ENCODE measurements at regions not wholly inside any gene's neighbourhood (a gene's known extent, or its start where the extent isn't known, plus 50 kb on each side); places are given as distances from the start of the nearest gene placed in this dataset.

GRCh38 chr2:471560-471959 is 183.7 kb upstream of the ALKAL2 start:
- TF ChIP-seq, protein P1, sequence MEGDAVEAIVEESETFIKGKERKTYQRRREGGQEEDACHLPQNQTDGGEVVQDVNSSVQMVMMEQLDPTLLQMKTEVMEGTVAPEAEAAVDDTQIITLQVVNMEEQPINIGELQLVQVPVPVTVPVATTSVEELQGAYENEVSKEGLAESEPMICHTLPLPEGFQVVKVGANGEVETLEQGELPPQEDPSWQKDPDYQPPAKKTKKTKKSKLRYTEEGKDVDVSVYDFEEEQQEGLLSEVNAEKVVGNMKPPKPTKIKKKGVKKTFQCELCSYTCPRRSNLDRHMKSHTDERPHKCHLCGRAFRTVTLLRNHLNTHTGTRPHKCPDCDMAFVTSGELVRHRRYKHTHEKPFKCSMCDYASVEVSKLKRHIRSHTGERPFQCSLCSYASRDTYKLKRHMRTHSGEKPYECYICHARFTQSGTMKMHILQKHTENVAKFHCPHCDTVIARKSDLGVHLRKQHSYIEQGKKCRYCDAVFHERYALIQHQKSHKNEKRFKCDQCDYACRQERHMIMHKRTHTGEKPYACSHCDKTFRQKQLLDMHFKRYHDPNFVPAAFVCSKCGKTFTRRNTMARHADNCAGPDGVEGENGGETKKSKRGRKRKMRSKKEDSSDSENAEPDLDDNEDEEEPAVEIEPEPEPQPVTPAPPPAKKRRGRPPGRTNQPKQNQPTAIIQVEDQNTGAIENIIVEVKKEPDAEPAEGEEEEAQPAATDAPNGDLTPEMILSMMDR (IDR thresholded peaks at IDR 0.05) = no peak
- no peak for TF ChIP-seq POLR2A (IDR thresholded peaks at IDR 0.05)
